Stimulated activated naive B cell treated with anti-CD40 and anti-IgM and Interleukin-4, amounts not matched to agents 10 μg/mL and 1 μg/mL and 100 μg/mL, for 72 hours (primary cell): ENCODE measurements at regions not wholly inside any gene's neighbourhood (a gene's known extent, or its start where the extent isn't known, plus 50 kb on each side); places are given as distances from the start of the nearest gene placed in this dataset.

Experiments
- ATAC-seq, 2 donors: fragments of 150-1000 bp; cut with Tn5 transposase; replicated peaks; 2 replicates each; pipeline ENCODE4 v1.10.0; 2021; ENCODE audit warnings: moderate library complexity in 1 of 2
- DNase-seq: peaks from one replicate; pipeline ENCODE4 v3.0.0; 2021
- H3K27ac Mint-ChIP-seq: one replicate; pipeline ENCODE4 v1.8.0; 2022; ENCODE audit warnings: mild to moderate bottlenecking, mixed read lengths
- H3K27me3 Mint-ChIP-seq, 2 donors: one replicate each; pipeline ENCODE4 v1.8.0; 2022; ENCODE audit warnings: mixed read lengths in 2 of 2
- H3K36me3 Mint-ChIP-seq, 2 donors: one replicate each; pipeline ENCODE4 v1.8.0; 2022; ENCODE audit warnings: mixed read lengths in 2 of 2, mild to moderate bottlenecking in 1 of 2
- H3K4me1 Mint-ChIP-seq, 2 donors: one replicate each; pipeline ENCODE4 v1.8.0; 2022; ENCODE audit warnings: mixed read lengths in 2 of 2, mild to moderate bottlenecking in 1 of 2
- H3K4me3 Mint-ChIP-seq, 2 donors: one replicate each; pipeline ENCODE4 v1.8.0; 2022; ENCODE audit warnings: mild to moderate bottlenecking in 2 of 2, mixed read lengths in 2 of 2, moderate library complexity in 1 of 2
- H3K9me3 Mint-ChIP-seq, 2 donors: one replicate each; pipeline ENCODE4 v1.8.0; 2022; ENCODE audit warnings: mixed read lengths in 2 of 2, mild to moderate bottlenecking in 1 of 2

DNA sequence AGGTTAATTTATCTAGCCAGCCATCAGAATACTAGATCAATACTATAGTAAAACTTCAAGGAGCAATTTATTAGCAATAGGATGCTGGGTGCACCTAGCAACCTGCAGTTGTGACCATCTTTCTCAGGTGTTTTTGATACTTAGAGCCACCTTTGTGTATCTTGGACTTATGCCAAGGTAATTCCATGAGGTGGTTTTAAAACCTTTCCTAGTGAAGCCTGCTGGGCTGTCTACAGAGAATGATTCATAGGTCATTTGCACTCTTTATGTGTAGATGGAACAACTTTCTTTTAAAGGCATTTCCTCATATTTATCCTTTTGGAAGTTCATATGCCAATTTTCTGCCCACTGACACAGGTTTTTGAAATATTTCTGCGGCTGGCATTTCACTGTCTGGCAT lies 1030.1 kb upstream of the POU3F3 start:
- DNase-seq (no peak), ATAC-seq (no peak)
- H3K36me3 Mint-ChIP-seq: no peaks in the 10 kb centered on the region
- no peaks in the 10 kb centered on the region for H3K4me1 Mint-ChIP-seq
- peaks cover under 1 to 7% of the 10 kb centered on the region in 2 donors for H3K9me3 Mint-ChIP-seq
- no peaks in the 10 kb centered on the region for H3K27me3 Mint-ChIP-seq
- no peak overlapping the region for H3K27ac Mint-ChIP-seq
- H3K4me3 Mint-ChIP-seq: no peak overlapping the region

DNA sequence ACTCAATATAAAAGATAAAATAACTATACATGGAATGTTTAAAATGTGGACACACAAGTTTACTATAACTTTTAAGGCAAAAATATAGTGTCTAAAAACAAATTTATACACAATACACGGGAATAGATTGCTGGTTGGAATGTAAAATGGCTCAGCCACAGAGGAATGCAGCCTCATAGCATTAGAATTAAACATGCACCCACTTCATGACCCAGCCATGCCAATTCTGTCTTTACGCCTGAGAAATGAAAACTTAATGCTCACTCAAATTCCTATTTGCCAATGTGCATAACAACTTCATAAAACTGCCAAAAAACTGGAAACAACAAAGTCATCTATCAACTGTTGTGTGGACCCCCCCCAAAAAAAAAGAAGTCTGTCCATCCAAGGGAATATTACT lies 1006.6 kb upstream of the POU3F3 start:
- no peak overlapping the region for H3K27ac Mint-ChIP-seq
- no peaks in the 10 kb centered on the region for H3K4me1 Mint-ChIP-seq
- H3K36me3 Mint-ChIP-seq: no peaks in the 10 kb centered on the region
- H3K4me3 Mint-ChIP-seq: no peak overlapping the region
- DNase-seq: no peak
- no peaks in the 10 kb centered on the region for H3K27me3 Mint-ChIP-seq
- H3K9me3 Mint-ChIP-seq: peaks cover 2 to 7% of the 10 kb centered on the region in 2 donors
- ATAC-seq: no peak

DNA sequence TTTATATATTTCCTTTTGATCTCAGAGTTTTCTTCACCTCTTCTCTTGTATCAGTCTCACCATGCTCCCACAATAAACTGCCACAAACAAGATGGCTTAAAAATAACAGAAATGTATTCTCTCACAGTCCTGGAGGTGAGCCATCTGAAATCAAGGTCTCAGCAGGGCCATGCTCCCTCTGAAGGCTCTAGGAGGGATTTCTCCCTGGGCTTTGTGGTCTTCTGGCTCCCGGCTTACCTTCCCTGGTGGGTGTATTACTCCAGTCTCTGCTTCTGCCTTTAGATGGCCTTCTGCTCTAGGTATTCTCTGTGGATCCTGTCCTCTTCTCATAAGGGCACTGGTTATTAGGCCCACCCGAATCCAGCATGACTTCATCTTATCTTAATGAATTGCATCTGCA lies 994.7 kb upstream of the POU3F3 start:
- no peaks in the 10 kb centered on the region for H3K36me3 Mint-ChIP-seq
- no peaks in the 10 kb centered on the region for H3K27me3 Mint-ChIP-seq
- no peak overlapping the region for H3K27ac Mint-ChIP-seq
- no peak overlapping the region for H3K4me3 Mint-ChIP-seq
- H3K9me3 Mint-ChIP-seq: peaks cover 0 to 2% of the 10 kb centered on the region in 2 donors
- no peaks in the 10 kb centered on the region for H3K4me1 Mint-ChIP-seq
- DNase-seq (no peak), ATAC-seq (no peak)

DNA sequence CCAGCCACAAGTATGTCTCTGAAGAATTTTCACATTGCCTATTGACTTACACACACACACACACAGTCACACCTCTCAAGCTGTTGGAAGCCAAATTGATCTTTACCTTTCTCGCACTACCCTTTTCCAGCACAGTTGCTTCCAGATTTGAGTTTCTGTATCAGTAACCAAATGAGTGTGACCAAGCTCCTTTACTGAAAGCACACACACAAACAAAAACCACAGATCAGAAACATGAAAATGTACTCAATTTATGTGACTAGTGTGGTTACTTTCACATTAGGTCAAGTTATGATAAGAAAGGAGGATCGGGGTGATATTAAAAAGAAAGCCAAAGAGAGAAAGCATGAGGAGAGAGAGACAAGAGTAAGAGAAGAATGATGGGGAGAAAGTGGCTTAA lies 993.9 kb upstream of the POU3F3 start:
- Mint-ChIP-seq H3K4me1 (no peaks in the 10 kb centered on the region), H3K36me3 (no peaks in the 10 kb centered on the region), H3K27ac (no peak overlapping the region), H3K9me3 (peaks cover 0 to 2% of the 10 kb centered on the region in 2 donors), H3K4me3 (no peak overlapping the region), H3K27me3 (no peaks in the 10 kb centered on the region)
- DNase-seq (no peak), ATAC-seq (no peak)

DNA sequence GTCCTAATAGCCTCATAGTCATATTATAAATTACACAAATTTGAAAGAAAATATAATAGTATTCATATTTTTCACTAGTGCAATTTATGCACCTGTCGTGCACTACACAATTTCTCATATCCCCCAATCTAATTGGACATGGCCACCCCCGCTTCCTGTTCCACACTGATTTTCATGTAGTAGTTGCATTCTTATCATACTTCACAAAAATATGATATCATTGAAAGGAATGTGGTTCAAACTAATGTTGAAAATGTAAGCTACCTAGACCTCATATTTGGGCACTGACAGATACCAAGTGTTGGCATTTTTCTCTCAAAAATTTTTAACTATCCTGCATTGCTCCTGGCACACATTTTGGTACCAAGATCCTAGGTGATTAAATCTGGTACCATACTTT lies 985.5 kb upstream of the POU3F3 start:
- ATAC-seq (no peak), DNase-seq (no peak)
- no peak overlapping the region for H3K27ac Mint-ChIP-seq
- no peaks in the 10 kb centered on the region for H3K36me3 Mint-ChIP-seq
- no peaks in the 10 kb centered on the region for H3K27me3 Mint-ChIP-seq
- H3K4me1 Mint-ChIP-seq: no peaks in the 10 kb centered on the region
- H3K4me3 Mint-ChIP-seq: no peak overlapping the region
- no peaks in the 10 kb centered on the region for H3K9me3 Mint-ChIP-seq

DNA sequence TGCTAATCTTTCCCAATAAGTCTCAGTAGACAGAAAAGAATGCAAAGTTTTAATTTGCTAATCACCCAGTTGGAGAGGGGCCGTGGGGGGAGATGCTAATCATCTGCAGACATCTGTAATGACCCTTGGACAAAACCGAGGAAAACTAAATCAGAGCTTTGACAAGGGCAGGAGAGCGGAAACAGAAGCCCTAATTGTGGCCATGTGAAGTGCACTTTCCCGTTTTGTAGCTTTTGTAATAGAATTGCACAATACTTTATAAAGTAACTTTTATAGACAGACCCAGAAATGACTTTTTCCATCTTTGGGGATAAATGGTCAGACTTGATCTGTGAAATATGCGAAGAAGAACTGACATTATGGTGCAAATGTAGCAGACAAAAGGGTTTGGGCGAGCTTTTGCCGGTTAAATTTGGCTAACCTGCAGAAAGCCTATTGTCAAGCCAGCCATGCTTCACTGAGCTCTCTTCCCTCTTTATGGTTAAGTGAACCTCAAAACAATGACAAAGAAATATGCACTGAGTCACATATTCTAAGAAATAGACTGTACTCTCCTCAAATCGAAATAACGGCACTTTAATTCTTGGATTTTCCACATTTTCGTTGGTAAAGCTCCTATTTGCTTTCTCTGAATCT lies 980.1 kb upstream of the POU3F3 start:
- no peak for ATAC-seq
- no peak for DNase-seq
- no peak overlapping the region for H3K4me3 Mint-ChIP-seq
- no peaks in the 10 kb centered on the region for H3K27me3 Mint-ChIP-seq
- no peaks in the 10 kb centered on the region for H3K36me3 Mint-ChIP-seq
- H3K9me3 Mint-ChIP-seq: no peaks in the 10 kb centered on the region
- H3K27ac Mint-ChIP-seq: no peak overlapping the region
- no peaks in the 10 kb centered on the region for H3K4me1 Mint-ChIP-seq

DNA sequence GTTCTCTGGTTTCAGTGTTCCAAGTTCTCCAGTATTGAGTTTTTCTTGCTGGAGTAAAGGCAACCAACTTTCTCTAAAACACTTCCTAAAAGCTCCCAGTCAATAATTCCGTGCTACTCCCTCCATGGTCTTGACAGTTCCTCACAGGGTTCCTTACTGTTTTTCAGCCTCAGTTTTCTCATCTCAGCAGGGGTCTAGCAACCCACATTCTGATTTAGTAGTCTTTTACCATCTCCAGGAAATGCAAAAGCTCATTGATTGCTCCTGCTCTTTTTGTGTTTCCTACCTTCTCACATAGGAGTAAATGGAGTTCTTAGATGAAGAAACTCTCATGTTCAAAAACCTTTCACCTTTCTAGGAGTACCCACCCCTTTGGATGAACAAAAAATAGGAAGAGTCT lies 978.8 kb upstream of the POU3F3 start:
- Mint-ChIP-seq H3K36me3 (no peaks in the 10 kb centered on the region), H3K27ac (no peak overlapping the region), H3K4me3 (no peak overlapping the region), H3K27me3 (no peaks in the 10 kb centered on the region), H3K9me3 (no peaks in the 10 kb centered on the region), H3K4me1 (no peaks in the 10 kb centered on the region)
- ATAC-seq: no peak
- DNase-seq: no peak

DNA sequence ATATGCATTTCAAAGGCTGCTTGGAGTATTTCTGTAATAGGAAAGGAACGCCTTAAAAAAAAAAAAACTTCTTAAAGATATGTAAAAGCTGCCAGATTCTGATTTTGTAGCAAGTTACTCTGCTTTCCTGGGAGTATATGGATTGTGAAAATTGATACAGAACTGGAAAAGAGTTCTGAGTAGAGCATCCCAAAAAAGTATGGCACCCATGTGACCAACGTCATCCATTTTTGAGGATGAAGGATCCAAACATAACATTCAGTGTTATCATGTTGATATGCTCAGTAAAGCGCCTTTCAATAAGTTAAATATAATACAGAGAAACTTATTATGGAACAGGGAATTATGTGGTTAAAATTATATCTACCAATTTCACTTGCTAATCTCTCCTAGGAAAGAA lies 978.4 kb upstream of the POU3F3 start:
- Mint-ChIP-seq H3K27ac (no peak overlapping the region), H3K9me3 (no peaks in the 10 kb centered on the region), H3K36me3 (no peaks in the 10 kb centered on the region), H3K4me3 (no peak overlapping the region), H3K27me3 (no peaks in the 10 kb centered on the region), H3K4me1 (no peaks in the 10 kb centered on the region)
- DNase-seq (no peak), ATAC-seq (no peak)

DNA sequence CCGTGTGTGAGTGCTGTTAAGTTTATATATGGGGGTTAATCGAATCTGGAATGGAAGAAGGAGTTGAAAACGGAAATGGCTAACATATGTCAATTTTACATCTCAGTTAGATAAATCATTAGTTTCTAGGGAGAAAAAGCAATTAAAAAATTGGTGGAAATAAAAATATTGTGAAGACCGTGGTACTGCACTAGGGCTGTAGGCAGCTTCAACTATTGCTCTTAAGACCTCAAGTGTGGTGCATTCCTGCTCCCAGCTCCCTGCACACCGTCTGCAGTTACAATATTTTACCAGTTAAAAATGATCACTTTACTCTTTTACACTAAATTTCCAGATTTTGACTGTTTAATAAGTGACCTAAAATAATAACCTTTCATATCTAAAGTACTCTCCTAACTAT lies 977.3 kb upstream of the POU3F3 start:
- Mint-ChIP-seq H3K27ac (no peak overlapping the region), H3K4me1 (no peaks in the 10 kb centered on the region), H3K27me3 (no peaks in the 10 kb centered on the region), H3K36me3 (no peaks in the 10 kb centered on the region), H3K4me3 (no peak overlapping the region), H3K9me3 (peaks cover 0 to 1% of the 10 kb centered on the region in 2 donors)
- ATAC-seq (no peak), DNase-seq (no peak)

DNA sequence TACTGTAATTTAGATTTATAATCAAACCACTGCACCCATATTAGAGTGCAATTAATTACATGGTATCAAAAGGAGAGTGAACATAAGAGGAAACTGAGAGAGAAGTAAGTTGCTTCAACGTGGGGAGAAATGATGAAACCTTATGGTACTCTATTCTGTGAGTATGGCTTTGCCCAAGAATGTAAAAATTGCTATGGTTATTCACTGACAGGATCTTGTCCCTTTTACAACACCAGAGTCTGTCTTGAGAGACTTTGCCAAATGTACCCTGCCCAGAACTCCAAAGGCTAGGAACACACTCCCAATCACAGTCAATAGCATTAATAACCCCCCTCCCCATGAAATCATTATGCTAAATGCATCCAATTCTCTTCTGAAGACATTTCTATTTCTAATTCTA lies 974.8 kb upstream of the POU3F3 start:
- no peaks in the 10 kb centered on the region for H3K4me1 Mint-ChIP-seq
- H3K9me3 Mint-ChIP-seq: peaks cover 0 to 1% of the 10 kb centered on the region in 2 donors
- H3K27ac Mint-ChIP-seq: no peak overlapping the region
- no peak overlapping the region for H3K4me3 Mint-ChIP-seq
- ATAC-seq (no peak), DNase-seq (no peak)
- no peaks in the 10 kb centered on the region for H3K27me3 Mint-ChIP-seq
- no peaks in the 10 kb centered on the region for H3K36me3 Mint-ChIP-seq

DNA sequence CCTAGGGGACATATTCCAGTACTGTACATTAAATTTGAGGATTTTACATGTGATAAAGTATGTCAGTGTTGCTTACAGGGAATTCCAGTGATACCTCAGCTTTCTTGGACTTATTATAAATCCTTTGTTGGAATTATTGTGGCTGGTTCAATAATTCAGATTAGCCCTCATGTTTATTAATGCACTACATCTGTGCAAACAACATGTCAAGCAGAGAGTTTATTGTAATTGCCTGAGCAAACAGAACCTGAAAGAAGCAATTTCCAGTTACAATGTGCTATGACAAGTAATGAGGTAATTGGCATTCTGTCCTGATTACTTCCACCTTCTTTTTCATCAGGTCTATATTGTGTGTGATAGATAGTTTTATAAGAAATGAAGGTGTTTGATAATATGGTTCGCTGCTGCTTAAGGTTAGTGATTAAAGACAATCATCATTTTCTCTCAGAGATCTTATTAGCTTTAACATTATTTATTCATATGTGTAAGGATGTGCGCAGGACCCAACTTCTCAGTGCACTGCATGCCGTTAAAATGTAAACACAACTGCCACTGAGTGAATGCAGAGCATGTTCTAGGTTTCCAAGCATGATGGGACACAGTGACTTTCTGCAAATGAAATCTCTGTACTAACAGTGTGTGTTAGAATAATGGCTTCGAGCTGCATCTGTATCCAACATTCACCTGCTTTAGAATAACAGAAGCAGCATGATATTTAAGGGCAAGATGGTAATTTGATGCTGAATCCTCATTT lies 973.7 kb upstream of the POU3F3 start:
- H3K4me1 Mint-ChIP-seq: no peaks in the 10 kb centered on the region
- H3K27me3 Mint-ChIP-seq: no peaks in the 10 kb centered on the region
- ATAC-seq (no peak), DNase-seq (no peak)
- peaks cover 0 to 1% of the 10 kb centered on the region in 2 donors for H3K9me3 Mint-ChIP-seq
- no peak overlapping the region for H3K27ac Mint-ChIP-seq
- H3K4me3 Mint-ChIP-seq: no peak overlapping the region
- no peaks in the 10 kb centered on the region for H3K36me3 Mint-ChIP-seq

DNA sequence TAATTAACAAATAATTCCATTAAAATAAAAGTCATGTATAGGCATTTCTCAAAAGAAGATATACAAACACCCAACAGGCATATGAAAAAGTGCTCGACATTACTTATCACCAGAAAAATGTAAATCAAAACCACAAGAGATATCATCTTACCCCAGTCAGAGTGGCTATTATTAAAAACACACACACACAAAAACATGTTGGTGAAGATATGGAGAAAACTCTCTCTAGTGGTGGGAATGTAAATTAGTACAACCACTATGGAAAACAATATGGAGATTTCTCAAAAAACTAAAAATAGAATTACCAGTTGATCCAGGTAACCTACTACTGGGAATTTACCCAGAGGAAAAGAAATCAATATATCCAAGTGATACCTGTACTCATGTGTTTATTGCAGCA lies 966.3 kb upstream of the POU3F3 start:
- peaks cover 4 to 8% of the 10 kb centered on the region in 2 donors for H3K9me3 Mint-ChIP-seq
- DNase-seq (no peak), ATAC-seq (no peak)
- no peaks in the 10 kb centered on the region for H3K36me3 Mint-ChIP-seq
- no peak overlapping the region for H3K27ac Mint-ChIP-seq
- no peak overlapping the region for H3K4me3 Mint-ChIP-seq
- no peaks in the 10 kb centered on the region for H3K4me1 Mint-ChIP-seq
- H3K27me3 Mint-ChIP-seq: no peaks in the 10 kb centered on the region

DNA sequence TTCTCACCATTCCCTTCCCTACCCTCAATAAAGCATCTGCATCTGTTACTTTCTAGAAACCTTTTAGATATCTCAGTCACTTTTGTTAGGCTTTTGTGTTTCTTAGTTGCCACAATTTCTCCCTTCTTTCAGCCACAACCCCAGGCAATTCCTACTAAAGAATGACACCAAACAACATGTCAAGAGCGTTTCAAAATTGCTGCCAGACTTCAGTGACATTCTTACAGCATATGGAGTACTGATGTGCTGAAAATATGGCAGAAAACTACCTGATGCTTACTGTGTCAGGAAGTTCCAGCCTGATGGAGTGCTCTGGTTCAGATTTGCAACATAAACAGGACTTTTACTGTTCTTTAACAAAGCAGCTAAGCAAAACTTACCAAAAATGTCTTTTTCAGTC lies 957.7 kb upstream of the POU3F3 start:
- H3K27me3 Mint-ChIP-seq: no peaks in the 10 kb centered on the region
- DNase-seq (no peak), ATAC-seq (no peak)
- no peak overlapping the region for H3K4me3 Mint-ChIP-seq
- H3K9me3 Mint-ChIP-seq: no peaks in the 10 kb centered on the region
- no peaks in the 10 kb centered on the region for H3K4me1 Mint-ChIP-seq
- H3K36me3 Mint-ChIP-seq: no peaks in the 10 kb centered on the region
- no peak overlapping the region for H3K27ac Mint-ChIP-seq

DNA sequence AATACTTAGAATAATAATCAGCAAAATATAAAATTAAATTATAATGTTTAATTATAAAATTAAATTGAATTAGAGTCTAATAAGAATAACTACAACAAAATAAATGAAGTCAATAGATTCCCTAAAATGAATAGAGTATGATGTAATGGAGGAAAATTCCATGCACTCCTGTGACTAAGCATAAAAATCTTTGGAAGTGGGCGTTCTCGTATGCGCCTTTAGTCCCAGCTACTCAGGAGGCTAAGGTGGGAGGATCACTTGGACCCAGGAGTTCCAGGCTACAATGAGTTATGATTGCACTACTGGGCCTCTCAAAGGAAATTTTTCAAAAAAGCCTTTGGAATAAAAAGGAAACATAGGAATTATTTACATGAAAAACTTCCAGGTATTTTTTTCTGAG lies 955.4 kb upstream of the POU3F3 start:
- Mint-ChIP-seq H3K27ac (no peak overlapping the region), H3K4me1 (no peaks in the 10 kb centered on the region), H3K27me3 (no peaks in the 10 kb centered on the region), H3K9me3 (peaks cover 0 to 2% of the 10 kb centered on the region in 2 donors), H3K36me3 (no peaks in the 10 kb centered on the region), H3K4me3 (no peak overlapping the region)
- no peak for DNase-seq
- no peak for ATAC-seq

DNA sequence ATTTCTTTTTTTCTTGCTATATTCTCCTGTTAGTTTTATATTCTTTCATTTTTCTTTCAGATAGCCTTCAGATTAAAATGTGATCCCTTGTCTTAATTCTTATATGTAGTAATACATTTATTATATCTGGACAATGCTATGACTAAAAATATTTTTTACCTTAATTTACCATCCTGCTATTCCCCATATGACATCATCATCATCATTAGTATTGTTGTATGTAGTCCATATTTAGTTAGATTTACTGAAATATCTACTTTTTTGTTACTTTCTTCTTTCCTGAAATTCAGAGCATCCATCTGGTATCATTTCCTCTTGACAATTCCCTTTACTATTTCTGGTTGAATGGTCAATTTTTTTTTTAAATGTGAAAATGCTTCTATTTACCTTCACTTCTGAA lies 951.6 kb upstream of the POU3F3 start:
- H3K27me3 Mint-ChIP-seq: no peaks in the 10 kb centered on the region
- no peaks in the 10 kb centered on the region for H3K4me1 Mint-ChIP-seq
- peaks cover 0 to 2% of the 10 kb centered on the region in 2 donors for H3K9me3 Mint-ChIP-seq
- no peak for ATAC-seq
- no peak overlapping the region for H3K4me3 Mint-ChIP-seq
- no peaks in the 10 kb centered on the region for H3K36me3 Mint-ChIP-seq
- DNase-seq: no peak
- H3K27ac Mint-ChIP-seq: no peak overlapping the region
